Mesothelial cell of epicardium (in vitro differentiated cells): ENCODE measurements at regions not wholly inside any gene's neighbourhood (a gene's known extent, or its start where the extent isn't known, plus 50 kb on each side); places are given as distances from the start of the nearest gene placed in this dataset.
"Not testable (repeated sequence)": the region's sequence is repeated elsewhere in the genome, so short reads cannot be mapped to it uniquely, and the experiment has no call there.

Source experiments
- DNase-seq, 2 experiments: peaks; one replicate each; pipeline ENCODE4 v3.0.0; 2021; ENCODE audit warnings: low spot score in 2 of 2; ENCODE audit not compliant: unreplicated experiment in 2 of 2
- H3K27ac Mint-ChIP-seq: 2 replicates; pipeline ENCODE4 v1.8.0; 2021; ENCODE audit warnings: mixed read lengths
- H3K27me3 Mint-ChIP-seq: 2 replicates; pipeline ENCODE4 v1.8.0; 2021; ENCODE audit warnings: low read depth, mixed read lengths
- H3K36me3 Mint-ChIP-seq: 2 replicates; pipeline ENCODE4 v1.8.0; 2021; ENCODE audit warnings: mixed read lengths
- H3K4me1 Mint-ChIP-seq: 2 replicates; pipeline ENCODE4 v1.8.0; 2021; ENCODE audit warnings: mixed read lengths
- H3K4me3 Mint-ChIP-seq: 2 replicates; pipeline ENCODE4 v1.8.0; 2021; ENCODE audit warnings: mild to moderate bottlenecking, moderate library complexity, mixed read lengths
- H3K9me3 Mint-ChIP-seq: 2 replicates; pipeline ENCODE4 v1.8.0; 2021; ENCODE audit warnings: mixed read lengths
- CTCF ChIP-seq: fragments of 200-600 bp; sonication (generic); IDR thresholded peaks from one replicate; pipeline ENCODE4 v1.5.0; 2021; ENCODE audit warnings: antibody characterized with exemption; ENCODE audit not compliant: unreplicated experiment

- no peak overlapping the region for H3K4me3 Mint-ChIP-seq
- H3K27ac Mint-ChIP-seq: no peak overlapping the region
- peaks cover 17% of the 10 kb centered on the region for H3K4me1 Mint-ChIP-seq
- DNase-seq: no peak
- H3K9me3 Mint-ChIP-seq: peaks cover 13% of the 10 kb centered on the region
- no peak for TF ChIP-seq CTCF
- H3K36me3 Mint-ChIP-seq: no peaks in the 10 kb centered on the region
- no peaks in the 10 kb centered on the region for H3K27me3 Mint-ChIP-seq
Measured at GRCh38 chr7:13024121-13024674, 336.8 kb downstream of the ARL4A start.

GRCh38 chr7:13025043-13025442 lies 337.6 kb downstream of the ARL4A start:
- H3K9me3 Mint-ChIP-seq, H3K27me3 Mint-ChIP-seq, H3K4me3 Mint-ChIP-seq, H3K27ac Mint-ChIP-seq, DNase-seq, H3K36me3 Mint-ChIP-seq: not testable (repeated sequence)
- H3K4me1 Mint-ChIP-seq: peaks cover 17% of the 10 kb centered on the region

DNA sequence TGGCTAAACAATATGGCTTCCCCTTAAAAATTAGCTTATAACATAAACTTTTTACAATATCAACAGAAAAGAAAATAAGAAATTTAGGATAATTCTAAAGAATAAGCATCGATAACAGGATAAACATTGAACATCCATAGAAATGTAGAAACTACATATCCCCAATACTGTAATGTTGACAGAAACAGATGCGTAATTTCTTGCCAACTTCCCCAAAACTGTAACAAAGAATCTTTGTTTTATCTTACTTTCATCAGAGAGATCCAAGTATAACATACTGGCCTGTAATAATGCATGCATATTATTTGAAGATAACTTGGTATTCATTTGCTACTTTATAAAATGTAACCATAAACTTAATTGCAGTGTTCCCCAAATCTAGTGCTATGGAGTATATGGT lies 339.9 kb downstream of the ARL4A start:
- Mint-ChIP-seq H3K4me1 (peaks cover 21% of the 10 kb centered on the region), H3K27me3 (no peaks in the 10 kb centered on the region), H3K36me3 (no peaks in the 10 kb centered on the region), H3K27ac (no peak overlapping the region), H3K4me3 (no peak overlapping the region), H3K9me3 (peaks cover 4% of the 10 kb centered on the region)
- DNase-seq: no peak
- TF ChIP-seq CTCF: no peak

DNA sequence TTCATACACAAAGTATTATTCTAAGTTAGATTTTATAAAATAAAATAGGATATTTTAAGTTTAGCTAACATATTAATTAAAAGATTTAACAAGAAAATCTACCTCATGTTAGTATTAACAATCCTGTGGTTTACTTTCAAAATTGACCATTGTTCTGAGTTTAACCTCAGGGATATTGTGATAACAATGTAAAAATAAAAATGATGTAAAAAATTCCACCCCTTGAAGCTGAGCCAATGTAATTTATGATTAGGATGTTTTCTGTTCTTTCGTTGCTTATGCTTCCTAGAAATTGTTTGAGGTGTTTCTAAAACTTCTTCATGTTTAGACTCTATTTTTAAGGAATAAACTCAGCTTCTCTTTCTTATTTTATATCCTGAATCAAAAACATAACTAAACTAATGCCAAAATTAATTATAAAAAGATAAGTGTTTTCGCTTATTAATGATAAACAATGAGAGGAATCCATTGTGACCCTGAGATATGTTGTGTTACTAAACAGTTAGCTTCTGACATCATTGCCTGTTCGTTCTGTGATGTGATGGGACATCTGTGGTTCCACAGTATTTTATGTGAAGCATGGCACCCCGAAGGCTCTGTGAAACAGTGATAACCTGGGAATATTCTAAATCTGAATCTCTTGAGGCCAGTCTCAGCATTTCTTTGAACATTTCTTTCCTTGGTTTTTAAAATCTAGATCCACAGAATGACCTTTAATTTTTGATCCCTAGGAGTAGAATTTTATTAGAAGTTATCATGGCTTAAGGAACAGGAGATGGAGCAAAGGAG lies 340.8 kb downstream of the ARL4A start:
- Mint-ChIP-seq H3K27ac (peak overlapping the region; percentile 28), H3K4me3 (no peak overlapping the region), H3K9me3 (peaks cover 4% of the 10 kb centered on the region), H3K36me3 (no peaks in the 10 kb centered on the region), H3K27me3 (no peaks in the 10 kb centered on the region), H3K4me1 (peaks cover 29% of the 10 kb centered on the region)
- no peak for DNase-seq
- no peak for TF ChIP-seq CTCF

- H3K4me1 Mint-ChIP-seq: peaks cover 29% of the 10 kb centered on the region
- DNase-seq: no peak
- no peaks in the 10 kb centered on the region for H3K27me3 Mint-ChIP-seq
Measured at GRCh38 chr7:13028825-13029099, 341.3 kb downstream of the ARL4A start.

GRCh38 chr7:13031468-13031867 lies 344.0 kb downstream of the ARL4A start:
- H3K27ac Mint-ChIP-seq: no peak overlapping the region
- H3K4me1 Mint-ChIP-seq: peaks cover 29% of the 10 kb centered on the region
- H3K27me3 Mint-ChIP-seq: no peaks in the 10 kb centered on the region
- no peak for TF ChIP-seq CTCF
- peaks cover 7% of the 10 kb centered on the region for H3K36me3 Mint-ChIP-seq
- H3K4me3 Mint-ChIP-seq: no peak overlapping the region
- no peak for DNase-seq
- peaks cover 19% of the 10 kb centered on the region for H3K9me3 Mint-ChIP-seq

More at GRCh38 chr7:13028825-13029099, 341.3 kb downstream of the ARL4A start:
- Mint-ChIP-seq H3K9me3 (peaks cover 5% of the 10 kb centered on the region), H3K36me3 (no peaks in the 10 kb centered on the region), H3K4me3 (no peak overlapping the region), H3K27ac (peak overlapping the region; percentile 28)
- TF ChIP-seq CTCF: no peak
